GM10248 (cell line): ENCODE measurements at regions not wholly inside any gene's neighbourhood (a gene's known extent, or its start where the extent isn't known, plus 50 kb on each side); places are given as distances from the start of the nearest gene placed in this dataset.
"Not testable (repeated sequence)": the region's sequence is repeated elsewhere in the genome, so short reads cannot be mapped to it uniquely, and the experiment has no call there.

ENCODE experiments used
- CTCF ChIA-PET: fragments of 300-600 bp; sonication (Branson Sonifier 250); formaldehyde crosslinking; extraction: SDS; loops from one replicate; lab custom pipeline; 2021; ENCODE audit warnings: antibody characterized with exemption; lab: Yijun Ruan, JAX
- POLR2A ChIA-PET: fragments of 350-650 bp; sonication (Branson Sonifier 250); formaldehyde crosslinking; extraction: SDS; loops from one replicate; lab custom pipeline; 2020; ENCODE audit warnings: antibody characterized with exemption; lab: Yijun Ruan, JAX
- DNase-seq: peaks from one replicate; pipeline ENCODE4 v3.0.0; 2012; ENCODE audit errors: extremely low spot score
- TF ChIP-seq, protein P1 (sequence below): IDR thresholded peaks from 2 replicates; pipeline ENCODE4 v1.5.1; 2012; ENCODE audit warnings: mild to moderate bottlenecking, low read depth; ENCODE audit errors: extremely low read depth, missing control alignments, control extremely low read depth

DNA sequence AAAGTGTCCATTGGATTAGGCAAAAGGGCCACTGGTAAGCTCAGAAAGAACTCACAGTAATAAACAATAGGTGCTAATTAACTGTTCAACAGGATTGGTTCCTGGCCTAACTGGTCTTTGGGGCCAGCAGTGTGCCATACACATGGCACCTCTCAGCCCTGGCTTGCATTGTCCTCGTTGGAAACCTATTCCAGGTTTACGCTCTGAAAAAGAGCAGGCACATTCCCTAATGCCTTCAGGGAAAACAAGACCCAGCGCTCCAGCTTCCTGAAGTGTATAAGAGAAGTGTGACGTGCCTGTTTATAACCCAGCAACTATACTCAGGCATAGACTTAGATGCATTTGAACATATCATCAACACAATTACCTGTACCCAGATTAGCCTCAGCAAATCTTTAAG is 51.9 kb upstream of the RBM47 start:
- TF ChIP-seq, protein P1, sequence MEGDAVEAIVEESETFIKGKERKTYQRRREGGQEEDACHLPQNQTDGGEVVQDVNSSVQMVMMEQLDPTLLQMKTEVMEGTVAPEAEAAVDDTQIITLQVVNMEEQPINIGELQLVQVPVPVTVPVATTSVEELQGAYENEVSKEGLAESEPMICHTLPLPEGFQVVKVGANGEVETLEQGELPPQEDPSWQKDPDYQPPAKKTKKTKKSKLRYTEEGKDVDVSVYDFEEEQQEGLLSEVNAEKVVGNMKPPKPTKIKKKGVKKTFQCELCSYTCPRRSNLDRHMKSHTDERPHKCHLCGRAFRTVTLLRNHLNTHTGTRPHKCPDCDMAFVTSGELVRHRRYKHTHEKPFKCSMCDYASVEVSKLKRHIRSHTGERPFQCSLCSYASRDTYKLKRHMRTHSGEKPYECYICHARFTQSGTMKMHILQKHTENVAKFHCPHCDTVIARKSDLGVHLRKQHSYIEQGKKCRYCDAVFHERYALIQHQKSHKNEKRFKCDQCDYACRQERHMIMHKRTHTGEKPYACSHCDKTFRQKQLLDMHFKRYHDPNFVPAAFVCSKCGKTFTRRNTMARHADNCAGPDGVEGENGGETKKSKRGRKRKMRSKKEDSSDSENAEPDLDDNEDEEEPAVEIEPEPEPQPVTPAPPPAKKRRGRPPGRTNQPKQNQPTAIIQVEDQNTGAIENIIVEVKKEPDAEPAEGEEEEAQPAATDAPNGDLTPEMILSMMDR = no peak
- no peak for DNase-seq
- POLR2A ChIA-PET = interaction anchor here (0.8 kb wide), 1 partner anchor 523 kb away, joined by 3 read pairs; no protein-coding TSS in a partner anchor
- CTCF ChIA-PET = interaction anchor here (1.2 to 5.3 kb wide), 5 partner anchors 7 to 195 kb away, joined by 3 to 33 read pairs (median 3); no protein-coding TSS in a partner anchor

DNA sequence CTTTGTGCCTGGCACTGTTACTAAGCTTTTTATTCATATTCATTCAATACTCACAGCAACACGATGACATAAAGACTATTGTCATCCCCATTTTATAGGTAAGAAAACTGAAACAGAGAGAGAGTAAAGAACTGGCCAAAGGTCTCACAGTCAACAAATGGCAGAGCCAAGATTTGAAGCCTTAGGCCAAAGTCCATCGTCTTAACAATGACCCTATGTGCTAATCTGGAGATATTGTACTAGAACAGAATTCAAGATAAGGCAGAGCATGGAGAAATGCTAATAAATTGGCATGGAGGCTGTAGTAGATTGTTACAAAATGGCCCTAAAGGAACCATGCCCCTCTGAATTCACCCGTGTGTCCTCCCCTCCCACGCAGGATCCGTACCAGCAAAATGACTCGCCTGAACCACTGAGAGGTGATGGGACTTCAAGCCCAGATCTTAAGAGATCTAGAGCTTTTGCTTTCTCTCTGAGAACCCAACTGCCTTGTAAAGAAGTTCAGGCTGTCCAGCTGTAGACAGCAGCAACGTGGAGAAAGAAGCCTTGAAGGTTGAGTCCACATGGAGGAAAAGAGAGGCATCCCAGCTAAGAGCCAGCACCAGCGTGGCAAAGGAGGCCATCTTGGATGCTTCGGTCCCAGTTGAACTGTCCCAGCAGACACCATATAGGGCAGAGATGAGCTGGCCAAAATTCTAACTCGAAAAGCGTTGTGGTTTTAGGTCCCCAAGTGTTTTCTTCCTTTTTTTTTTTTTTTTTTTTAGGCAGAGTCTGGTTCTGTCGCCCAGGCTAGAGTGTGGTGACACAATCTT is 52.8 kb upstream of the RBM47 start:
- no peak for DNase-seq

DNA sequence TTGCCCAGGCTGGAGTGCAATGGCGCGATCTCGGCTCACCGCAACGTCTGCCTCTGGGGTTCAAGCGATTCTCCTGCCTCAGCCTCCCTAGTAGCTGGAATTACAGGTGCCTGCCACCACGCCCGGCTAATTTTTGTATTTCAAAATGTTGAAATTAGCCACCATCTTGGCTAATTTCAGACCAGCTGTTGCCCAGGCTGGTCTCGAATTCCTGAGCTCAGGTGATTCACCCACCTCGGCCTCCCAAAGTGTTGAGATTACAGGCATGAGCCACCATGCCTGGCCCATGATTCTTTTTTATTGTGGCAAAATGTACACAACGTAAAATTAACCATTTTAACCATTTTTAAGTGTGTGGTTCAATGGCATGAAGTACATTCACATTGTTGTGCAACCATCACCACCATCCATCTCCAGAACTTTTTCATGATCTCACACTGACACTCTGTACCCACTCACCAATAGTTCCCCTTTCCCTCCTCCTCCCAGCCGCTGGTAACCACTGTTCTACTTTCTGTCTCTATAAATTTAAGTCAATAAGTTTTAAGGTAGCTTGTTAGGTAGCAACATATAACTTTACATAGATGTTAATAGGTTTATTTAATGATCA is 54.0 kb upstream of the RBM47 start:
- DNase-seq, POLR2A ChIA-PET: not testable (repeated sequence)

More for the DNA sequence above, 52.8 kb upstream of the RBM47 start:
- ChIA-PET POLR2A (interaction anchor here (0.8 kb wide), 1 partner anchor 524 kb away, joined by 3 read pairs; no protein-coding TSS in a partner anchor), CTCF (interaction anchor here (1.2 to 5.3 kb wide), 6 partner anchors 8 to 36 kb away, joined by 3 to 33 read pairs (median 4); no protein-coding TSS in a partner anchor)
- TF ChIP-seq, protein P1 = no peak

DNA sequence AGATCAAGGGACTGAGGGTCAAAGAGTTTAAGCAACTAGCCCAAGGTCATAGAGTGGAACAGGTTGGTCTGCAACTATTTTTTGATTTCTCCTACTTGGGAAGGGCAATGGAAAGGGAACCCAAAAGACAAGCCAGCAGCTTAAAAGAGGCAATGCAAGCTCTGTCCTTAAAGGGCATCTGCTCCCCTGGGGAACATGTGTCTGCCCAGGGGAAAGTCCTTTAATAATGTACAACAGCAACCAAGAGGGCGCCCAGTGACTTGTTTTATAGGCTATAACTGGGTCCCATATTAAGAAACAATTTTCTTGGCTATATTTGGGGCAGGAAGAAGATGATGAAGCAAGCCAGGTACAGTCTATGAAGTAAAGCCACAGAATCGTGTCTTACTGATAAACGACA is 54.7 kb upstream of the RBM47 start:
- DNase-seq = no peak
- ChIA-PET POLR2A (no interaction called here), CTCF (interaction anchor here (0.7 to 5.3 kb wide), 4 partner anchors 9 to 139 kb away, joined by 3 to 33 read pairs (median 4); no protein-coding TSS in a partner anchor)
- TF ChIP-seq, protein P1 = no peak

More for the DNA sequence above, 54.0 kb upstream of the RBM47 start:
- CTCF ChIA-PET = interaction anchor here (0.7 to 5.3 kb wide), 4 partner anchors 9 to 138 kb away, joined by 3 to 33 read pairs (median 4); no protein-coding TSS in a partner anchor

DNA sequence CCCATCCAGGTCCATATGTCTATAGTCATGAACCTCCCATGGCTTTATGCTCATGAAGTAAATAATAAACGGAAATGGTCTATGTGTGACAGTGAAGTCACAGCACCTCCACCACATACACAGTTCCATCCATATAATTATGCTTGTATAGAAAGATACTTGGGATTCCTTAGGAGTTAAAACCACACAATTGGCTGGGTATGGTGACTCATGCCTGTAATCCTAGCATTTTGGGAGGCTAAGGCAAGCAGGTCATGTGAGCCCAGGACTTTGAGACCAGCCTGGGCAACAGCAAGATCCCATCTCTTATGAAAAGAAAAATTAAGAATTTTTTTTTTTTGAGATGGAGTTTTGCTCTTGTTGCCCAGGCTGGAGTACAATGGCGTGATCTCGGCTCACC is 55.6 kb upstream of the RBM47 start:
- no peak for DNase-seq
- POLR2A ChIA-PET = no interaction called here
- TF ChIP-seq, protein P1 = no peak
- CTCF ChIA-PET = interaction anchor here (5.3 kb wide), 1 partner anchor 10 kb away, joined by 33 read pairs; no protein-coding TSS in a partner anchor

DNA sequence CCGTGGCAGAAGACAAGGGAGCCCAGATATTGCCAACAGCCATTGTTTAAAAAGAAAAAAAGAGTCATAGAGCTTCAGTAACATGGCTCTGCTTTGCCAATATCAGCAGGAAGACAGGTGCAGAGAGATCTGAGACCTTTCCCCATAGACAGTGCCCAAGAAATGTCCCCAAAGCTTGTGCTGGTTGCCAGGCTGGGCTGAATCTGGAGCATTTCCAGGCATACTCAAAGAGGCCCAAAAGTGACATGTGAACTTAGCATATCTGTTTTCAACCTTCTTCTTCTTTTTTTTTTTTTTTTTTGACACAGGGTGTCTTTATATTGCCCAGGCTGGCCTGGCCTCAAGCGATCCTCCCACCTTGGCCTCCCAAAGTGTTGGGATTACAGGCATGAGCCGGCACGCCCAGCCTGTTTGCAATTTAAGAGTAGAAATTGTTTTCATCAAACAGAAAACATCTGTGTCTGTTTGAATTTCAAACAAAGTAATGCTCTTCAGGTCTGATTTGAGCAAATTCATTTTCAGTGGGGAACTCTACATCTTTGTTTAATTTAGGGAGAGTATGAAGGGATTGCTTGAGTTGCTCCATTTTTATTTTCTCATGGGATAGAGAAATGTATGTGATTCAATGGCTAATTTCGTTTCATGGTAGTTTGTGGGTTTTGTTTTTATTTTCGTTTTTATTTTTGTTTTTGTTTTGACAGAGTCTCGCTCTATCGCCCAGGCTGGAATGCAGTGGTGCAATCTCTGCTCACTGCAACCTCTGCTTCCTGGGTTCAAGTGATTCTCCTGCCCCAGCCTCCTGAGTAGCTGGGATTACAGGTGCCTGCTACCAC is 56.6 kb upstream of the RBM47 start:
- TF ChIP-seq, protein P1 = no peak
- ChIA-PET POLR2A (no interaction called here), CTCF (interaction anchor here (5.3 kb wide), 1 partner anchor 11 kb away, joined by 33 read pairs; no protein-coding TSS in a partner anchor)
- DNase-seq = no peak
